H9 (cell line): ENCODE measurements at regions not wholly inside any gene's neighbourhood (a gene's known extent, or its start where the extent isn't known, plus 50 kb on each side); places are given as distances from the start of the nearest gene placed in this dataset.

Experiments used
- DNase-seq: peaks from one replicate; pipeline ENCODE4 v3.0.0-alpha.2; 2017
- H2AFZ ChIP-seq: one replicate; pipeline ENCODE4 v1.6.1; 2013; ENCODE audit warnings: mild to moderate bottlenecking, low read length, control low read depth, moderate library complexity
- H2AK5ac ChIP-seq: 2 replicates; pipeline ENCODE4 v1.6.1; 2013; ENCODE audit warnings: low read length, control low read depth, mixed read lengths; ENCODE audit not compliant: insufficient read length
- H2BK120ac ChIP-seq: one replicate; pipeline ENCODE4 v1.6.1; 2013; ENCODE audit warnings: low read depth, mild to moderate bottlenecking, low read length, control low read depth, inconsistent platforms; ENCODE audit not compliant: poor library complexity, severe bottlenecking
- H2BK12ac ChIP-seq: 2 replicates; pipeline ENCODE4 v1.6.1; 2013; ENCODE audit warnings: low read length, control low read depth, mixed read lengths, low read depth; ENCODE audit not compliant: insufficient read length
- H2BK15ac ChIP-seq: 2 replicates; pipeline ENCODE4 v1.6.1; 2013; ENCODE audit warnings: low read depth, low read length, control low read depth
- H2BK20ac ChIP-seq: one replicate; pipeline ENCODE4 v1.6.1; 2013; ENCODE audit warnings: low read depth, mild to moderate bottlenecking, low read length, control low read depth, inconsistent platforms; ENCODE audit not compliant: poor library complexity, severe bottlenecking
- H2BK5ac ChIP-seq: 2 replicates; pipeline ENCODE4 v1.6.1; 2013; ENCODE audit warnings: low read length, control low read depth, mixed read lengths; ENCODE audit not compliant: insufficient read length
- H3K14ac ChIP-seq: 2 replicates; pipeline ENCODE4 v1.6.1; 2013; ENCODE audit warnings: low read length, control low read depth; ENCODE audit not compliant: insufficient read depth
- H3K18ac ChIP-seq: 2 replicates; pipeline ENCODE4 v1.6.1; 2013; ENCODE audit warnings: low read depth, mild to moderate bottlenecking, mixed read lengths, low read length, control low read depth; ENCODE audit not compliant: insufficient read length
- H3K23ac ChIP-seq: 2 replicates; pipeline ENCODE4 v1.6.1; 2013; ENCODE audit warnings: low read length, control low read depth, mixed read lengths, low read depth; ENCODE audit not compliant: insufficient read length
- H3K23me2 ChIP-seq: 2 replicates; pipeline ENCODE4 v1.6.1; 2013; ENCODE audit warnings: low read depth, mild to moderate bottlenecking, mixed read lengths, low read length, control low read depth; ENCODE audit not compliant: insufficient read length, poor library complexity, severe bottlenecking
- H3K27ac ChIP-seq: 2 replicates; pipeline ENCODE4 v1.5.1; 2013; ENCODE audit warnings: low read length, control low read depth, mixed read lengths, low read depth; ENCODE audit not compliant: insufficient read length
- H3K27me3 ChIP-seq: 2 replicates; pipeline ENCODE4 v1.6.1; 2013; ENCODE audit warnings: low read length, control low read depth, inconsistent platforms; ENCODE audit not compliant: insufficient read depth
- H3K4ac ChIP-seq: 2 replicates; pipeline ENCODE4 v1.6.1; 2013; ENCODE audit warnings: low read depth, mild to moderate bottlenecking, control low read depth, inconsistent platforms, low read length, moderate library complexity
- H3K4me1 ChIP-seq: 2 replicates; pipeline ENCODE4 v1.6.1; 2013; ENCODE audit warnings: low read length, control low read depth, inconsistent platforms; ENCODE audit not compliant: insufficient read depth
- H3K4me2 ChIP-seq: 2 replicates; pipeline ENCODE4 v1.6.1; 2013; ENCODE audit warnings: low read length, control low read depth, mixed read lengths; ENCODE audit not compliant: insufficient read length, insufficient read depth
- H3K56ac ChIP-seq: 2 replicates; pipeline ENCODE4 v1.6.1; 2013; ENCODE audit warnings: low read depth, mild to moderate bottlenecking, mixed read lengths, low read length, control low read depth; ENCODE audit not compliant: insufficient read length
- H3K79me1 ChIP-seq: 2 replicates; pipeline ENCODE4 v1.6.1; 2013; ENCODE audit warnings: low read depth, mild to moderate bottlenecking, moderate library complexity, low read length, control low read depth, inconsistent platforms; ENCODE audit not compliant: insufficient read depth, poor library complexity, severe bottlenecking
- H3K79me2 ChIP-seq: 2 replicates; pipeline ENCODE4 v1.6.1; 2013; ENCODE audit warnings: low read length, control low read depth, inconsistent platforms; ENCODE audit not compliant: insufficient read depth
- H3K9ac ChIP-seq: 2 replicates; pipeline ENCODE4 v1.6.1; 2013; ENCODE audit warnings: low read length, control low read depth, mixed read lengths; ENCODE audit not compliant: insufficient read length; ENCODE audit errors: extremely low read depth
- H3K9me3 ChIP-seq: one replicate; pipeline ENCODE4 v1.6.1; 2013; ENCODE audit warnings: low read depth, low read length, inconsistent platforms; ENCODE audit not compliant: control insufficient read depth
- H3T11ph ChIP-seq: one replicate; pipeline ENCODE4 v1.6.1; 2013; ENCODE audit warnings: mild to moderate bottlenecking, low read length, control low read depth, inconsistent platforms
- H4K20me1 ChIP-seq: one replicate; pipeline ENCODE4 v1.6.1; 2013; ENCODE audit not compliant: control insufficient read depth, insufficient read length, insufficient read depth
- H4K5ac ChIP-seq: 2 replicates; pipeline ENCODE4 v1.6.1; 2013; ENCODE audit warnings: low read depth, mild to moderate bottlenecking, mixed read lengths, low read length, control low read depth; ENCODE audit not compliant: insufficient read length
- H4K8ac ChIP-seq: replicated peaks from 2 replicates; pipeline ENCODE4 v1.6.1; 2013; ENCODE audit warnings: low read length, control low read depth, mixed read lengths, low read depth; ENCODE audit not compliant: insufficient read length
- H4K91ac ChIP-seq: 2 replicates; pipeline ENCODE4 v1.6.1; 2013; ENCODE audit warnings: low read depth, mild to moderate bottlenecking, moderate library complexity, mixed read lengths, low read length, control low read depth; ENCODE audit not compliant: insufficient read length
- H3K27ac Mint-ChIP-seq, 3 experiments: 2 replicates in 2 of 3; 3 replicates in 1 of 3; pipeline ENCODE4 v1.8.0; 2020 to 2021; ENCODE audit warnings: mixed read lengths in 3 of 3, mild to moderate bottlenecking in 1 of 3, moderate library complexity in 1 of 3
- H3K27me3 Mint-ChIP-seq: 2 replicates; pipeline ENCODE4 v1.8.0; 2021; ENCODE audit warnings: low read depth, mild to moderate bottlenecking, moderate library complexity, mixed read lengths
- H3K36me3 Mint-ChIP-seq, 3 experiments: 2 replicates in 2 of 3; 3 replicates in 1 of 3; pipeline ENCODE4 v1.8.0; 2020 to 2021; ENCODE audit warnings: low read depth in 3 of 3, mixed read lengths in 3 of 3; ENCODE audit not compliant: insufficient read depth in 1 of 3
- H3K4me1 Mint-ChIP-seq, 2 experiments: 2 replicates each; pipeline ENCODE4 v1.8.0; 2020; ENCODE audit warnings: mixed read lengths in 2 of 2
- H3K4me3 Mint-ChIP-seq, 2 experiments: 2 replicates in 1 of 2; 3 replicates in 1 of 2; pipeline ENCODE4 v1.8.0; 2020 to 2021; ENCODE audit warnings: mild to moderate bottlenecking in 2 of 2, mixed read lengths in 2 of 2, moderate library complexity in 1 of 2
- H3K9me3 Mint-ChIP-seq, 2 experiments: 2 replicates in 1 of 2; 3 replicates in 1 of 2; pipeline ENCODE4 v1.8.0; 2020; ENCODE audit warnings: mild to moderate bottlenecking in 2 of 2, mixed read lengths in 2 of 2, moderate library complexity in 1 of 2
- CTCF ChIP-seq: fragments of 200-600 bp; sonication (generic); conservative IDR thresholded peaks from 3 replicates; pipeline ENCODE4 v1.8.0; 2021; ENCODE audit warnings: antibody characterized with exemption, mild to moderate bottlenecking
- WGBS: extraction: QIAGEN DNeasy Blood & Tissue Kit; methylation state at CpG from one replicate; pipeline ENCODE4 v1.1.7; 2013; ENCODE audit warnings: missing lambda C conversion rate, low lambda C conversion rate, mixed read lengths; ENCODE audit not compliant: insufficient read length; ENCODE audit errors: extremely low coverage; 5-methylcytosine and 5-hydroxymethylcytosine counted together

- H3K27ac Mint-ChIP-seq: no peak overlapping the region
- H3K4ac ChIP-seq: no peak overlapping the region
- no peaks in the 10 kb centered on the region for H3K36me3 Mint-ChIP-seq
- H3K4me1 ChIP-seq: no peaks in the 10 kb centered on the region
- H2AK5ac ChIP-seq: no peak overlapping the region
- no peak overlapping the region for H3K14ac ChIP-seq
- no peak overlapping the region for H2BK12ac ChIP-seq
- no peak overlapping the region for H3K4me3 Mint-ChIP-seq
- H3K79me2 ChIP-seq: no peaks in the 10 kb centered on the region
- H3K18ac ChIP-seq: no peak overlapping the region
- H4K5ac ChIP-seq: no peak overlapping the region
- no peak overlapping the region for H3K27ac ChIP-seq
- no peaks in the 10 kb centered on the region for H3K27me3 Mint-ChIP-seq
- no peaks in the 10 kb centered on the region for H3K23me2 ChIP-seq
- peaks cover 0 to 4% of the 10 kb centered on the region in 2 experiments; a peak in 2 of 4 replicates for H3K4me1 Mint-ChIP-seq
- H3K9ac ChIP-seq: no peak overlapping the region
- H3K56ac ChIP-seq: no peak overlapping the region
- no peak for TF ChIP-seq CTCF
- no peak overlapping the region for H3K4me2 ChIP-seq
- H4K20me1 ChIP-seq: no peaks in the 10 kb centered on the region
- no peak overlapping the region for H2AFZ ChIP-seq
- no peaks in the 10 kb centered on the region for H3K79me1 ChIP-seq
- DNase-seq: no peak
- H3K27me3 ChIP-seq: no peaks in the 10 kb centered on the region
- no peak overlapping the region for H4K91ac ChIP-seq
- H4K8ac ChIP-seq: no peak overlapping the region
- no peaks in the 10 kb centered on the region for H3K9me3 ChIP-seq
- no CpG with 5 or more reads among the region's 2 CpGs for WGBS
- H2BK20ac ChIP-seq: no peak overlapping the region
- no peak overlapping the region for H2BK5ac ChIP-seq
- no peak overlapping the region for H2BK15ac ChIP-seq
- H2BK120ac ChIP-seq: no peak overlapping the region
- no peak overlapping the region for H3T11ph ChIP-seq
- H3K23ac ChIP-seq: no peak overlapping the region
- no peaks in the 10 kb centered on the region for H3K9me3 Mint-ChIP-seq
These were observed 774.0 kb downstream of the DNAJB9 start for GRCh38 chr7:109343678-109344077.
